KBM-7 (cell line): ENCODE measurements at regions not wholly inside any gene's neighbourhood (a gene's known extent, or its start where the extent isn't known, plus 50 kb on each side); places are given as distances from the start of the nearest gene placed in this dataset.
"Not testable (repeated sequence)": the region's sequence is repeated elsewhere in the genome, so short reads cannot be mapped to it uniquely, and the experiment has no call there.

Experiments
- DNase-seq: peaks from one replicate; pipeline ENCODE4 v3.0.0-alpha.2; 2015
- in situ Hi-C: fragments of 300-500 bp; cut with MboI; formaldehyde crosslinking; loops from 2 replicates; pipeline ENCODE4 v1.14.3; 2020; ENCODE audit warnings: low sequenced_read_pairs, low pct_unique_long_range_greater_than_20kb, mixed read lengths

DNA sequence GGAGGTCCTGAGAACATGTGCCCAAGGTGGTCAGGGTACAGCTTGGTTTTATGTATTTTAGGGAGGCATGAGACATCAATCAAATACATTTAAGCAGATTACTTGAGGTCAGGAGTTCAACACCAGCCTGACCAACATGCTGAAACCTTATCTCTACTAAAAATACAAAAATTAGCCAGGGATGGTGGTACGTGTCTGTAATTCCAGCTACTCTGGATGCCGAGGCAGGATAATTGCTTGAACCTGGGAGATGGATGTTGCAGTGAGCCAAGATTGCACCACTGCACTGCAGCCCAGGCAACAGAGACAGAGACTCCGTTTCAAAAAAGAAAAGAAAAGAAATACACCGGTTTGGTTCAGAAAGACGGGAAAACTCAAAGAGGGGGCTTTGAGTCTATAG is 165.9 kb upstream of the ADAMTS19 start:
- DNase-seq, in situ Hi-C loops: not testable (repeated sequence)

DNA sequence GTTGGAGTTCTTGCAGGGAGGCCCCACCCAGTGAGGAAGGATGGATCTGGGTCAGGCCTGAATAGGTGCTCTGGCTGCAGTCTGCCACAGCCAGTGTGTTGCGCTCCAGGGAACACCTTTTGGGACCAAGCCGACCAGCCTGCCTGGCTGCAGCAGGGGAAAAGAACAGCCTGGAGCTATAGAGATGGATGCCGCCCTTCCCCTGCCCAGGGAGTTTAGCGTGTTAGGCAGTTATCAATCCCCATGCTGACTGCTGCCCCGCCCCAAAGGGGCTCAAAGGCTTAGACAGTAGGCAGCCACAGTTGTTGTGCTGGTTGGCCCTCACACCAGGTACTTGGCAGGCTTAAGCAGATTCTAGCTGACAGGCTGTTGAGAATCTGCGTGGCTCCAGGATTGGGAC is 153.4 kb upstream of the ADAMTS19 start:
- DNase-seq = no peak
- in situ Hi-C loops = no loop called here

DNA sequence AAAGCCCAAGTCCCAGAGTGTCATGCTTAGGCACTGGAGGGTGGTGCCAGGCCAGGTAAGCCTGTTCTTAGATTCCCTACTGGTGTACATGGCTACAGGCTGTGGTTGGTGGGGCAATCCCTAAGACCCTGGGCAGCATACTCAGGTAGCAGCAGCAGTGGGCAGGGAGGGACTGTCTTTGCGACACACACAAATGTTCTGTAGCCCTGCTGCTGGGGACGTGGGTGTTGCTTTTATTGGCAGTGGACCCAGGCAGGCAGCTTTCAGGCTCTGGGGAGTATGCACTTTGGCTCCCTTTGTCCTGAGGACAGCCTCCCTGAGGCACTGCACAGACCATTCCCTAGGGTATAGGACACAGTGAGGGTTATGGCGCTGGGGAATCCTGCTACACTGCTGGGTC is 137.1 kb upstream of the ADAMTS19 start:
- no peak for DNase-seq
- in situ Hi-C loops = no loop called here

DNA sequence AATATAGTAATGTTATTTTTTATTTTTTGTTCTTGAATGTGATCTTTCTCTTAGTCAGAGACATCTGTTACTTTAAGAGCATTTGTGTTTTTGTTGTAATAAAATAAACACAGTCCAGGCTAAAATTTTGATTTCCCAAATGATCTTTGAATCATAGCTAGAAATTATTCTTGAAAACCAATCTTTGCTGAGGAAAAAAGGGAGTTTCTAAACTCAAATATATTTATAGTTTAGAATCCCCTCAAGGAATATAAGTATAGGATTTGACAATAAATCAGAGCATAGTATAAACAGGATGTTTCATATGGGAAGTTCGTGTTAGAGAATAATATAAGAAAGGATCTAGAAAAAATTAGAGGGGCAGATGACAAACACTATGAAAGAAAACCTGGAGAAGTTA is 118.8 kb upstream of the ADAMTS19 start:
- no peak for DNase-seq
- in situ Hi-C loops = no loop called here

DNA sequence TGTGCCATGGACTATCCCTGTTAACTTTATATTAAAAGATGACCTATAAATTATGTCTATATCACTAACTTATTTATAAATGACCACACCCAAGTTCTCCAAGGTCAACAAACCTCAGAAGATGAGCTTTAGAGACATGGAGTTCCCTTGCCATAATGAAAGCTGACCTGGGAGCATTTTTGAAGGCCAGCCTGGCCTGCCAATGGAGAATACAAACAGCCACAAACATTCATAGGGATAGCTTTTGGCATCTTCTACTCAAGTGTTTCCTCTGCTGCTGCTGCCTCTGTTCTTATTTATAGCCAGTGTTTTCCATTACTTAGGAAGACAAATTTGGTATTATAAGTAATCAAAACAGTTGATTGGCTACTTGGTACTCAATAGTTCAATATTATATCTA is 117.3 kb upstream of the ADAMTS19 start:
- in situ Hi-C loops = no loop called here
- DNase-seq = no peak

DNA sequence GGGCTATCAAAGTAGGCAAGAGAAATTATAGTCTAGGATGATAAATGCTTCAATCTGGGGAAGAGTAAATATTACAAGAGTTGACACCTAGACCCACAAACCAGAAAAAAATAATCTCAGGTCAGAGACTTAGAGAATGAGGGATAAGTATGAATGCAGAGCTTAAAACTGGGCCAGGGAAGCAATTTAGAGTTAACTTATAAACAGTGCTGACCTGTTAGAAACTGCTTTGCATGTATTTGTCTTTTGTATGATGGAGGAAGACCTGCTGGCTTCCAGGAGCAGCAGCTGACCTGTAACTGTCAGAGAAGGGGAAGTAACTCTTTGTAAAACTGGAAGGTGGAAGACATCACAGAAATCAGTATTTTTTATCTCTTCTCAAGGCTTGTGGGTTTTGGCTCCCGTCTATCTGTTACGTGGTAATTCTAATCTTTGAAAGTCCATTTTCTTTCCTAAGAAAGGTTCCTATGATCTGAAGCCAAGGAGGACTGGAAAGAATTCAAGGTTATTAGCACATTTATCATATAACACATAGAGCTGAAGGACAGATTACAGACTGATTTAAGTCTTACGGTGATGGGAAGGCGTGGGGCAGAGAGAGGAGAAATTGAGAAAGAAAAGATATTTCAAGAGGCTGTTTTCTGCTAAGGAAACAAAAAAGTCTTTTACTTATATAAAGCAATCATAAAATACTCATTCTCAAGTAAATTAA is 114.7 kb upstream of the ADAMTS19 start:
- in situ Hi-C loops = no loop called here
- DNase-seq = no peak

DNA sequence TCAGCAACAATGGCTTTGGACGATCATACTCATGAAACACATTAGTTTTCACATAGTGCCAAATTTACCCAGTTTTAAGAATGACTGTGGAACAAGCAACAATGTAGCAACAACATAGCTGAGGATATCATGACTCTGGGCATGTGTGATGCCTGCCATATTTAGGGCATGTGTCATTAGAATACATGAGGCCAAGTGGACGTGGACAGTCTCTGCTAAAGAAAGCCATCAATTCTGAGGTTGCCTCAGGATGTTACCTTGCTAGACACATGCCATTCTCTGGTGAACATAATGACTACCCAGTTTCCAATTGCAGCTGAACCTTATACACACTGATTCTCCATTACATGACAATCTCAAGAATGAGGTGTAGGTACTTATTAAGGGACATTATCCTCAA is 103.3 kb upstream of the ADAMTS19 start:
- in situ Hi-C loops = no loop called here
- DNase-seq = no peak

DNA sequence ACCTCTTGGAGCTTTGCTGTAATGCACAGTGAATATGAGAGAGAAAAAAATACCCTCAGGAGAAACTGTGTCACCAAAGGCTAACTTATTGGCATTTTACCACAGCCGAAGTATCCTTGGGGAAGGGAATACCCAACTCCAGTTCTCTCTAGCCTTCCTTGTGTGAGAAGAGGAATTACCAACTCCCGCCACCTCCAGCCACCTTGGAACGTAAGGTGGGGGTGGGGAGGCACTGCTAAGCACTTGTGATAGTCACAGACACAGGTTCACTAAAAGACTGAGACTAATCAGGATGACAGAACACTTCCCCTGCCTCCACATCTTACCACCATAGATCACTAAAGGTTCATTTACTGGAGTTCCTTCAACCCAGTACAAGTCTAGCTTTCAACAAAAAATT is 102.0 kb upstream of the ADAMTS19 start:
- no peak for DNase-seq
- in situ Hi-C loops = no loop called here

DNA sequence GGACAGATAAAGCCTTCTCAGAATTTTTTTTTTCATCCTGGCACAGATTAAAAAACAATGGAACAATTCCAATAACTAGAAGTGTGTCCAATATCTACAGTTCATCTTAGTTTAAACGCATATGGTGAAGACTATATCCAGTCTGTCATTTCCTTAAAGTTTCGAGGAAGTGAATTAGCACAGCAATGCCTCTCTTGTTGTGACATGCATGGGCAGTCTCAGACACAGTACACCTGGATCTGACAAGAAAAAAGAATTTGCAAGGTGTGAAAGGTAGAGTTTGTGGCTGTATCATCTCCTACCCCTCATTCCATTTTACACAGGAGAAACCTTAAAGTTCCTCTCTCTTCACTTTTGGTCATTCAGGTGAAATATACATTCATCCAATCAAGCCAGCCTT is 100.6 kb upstream of the ADAMTS19 start:
- DNase-seq = no peak
- in situ Hi-C loops = no loop called here

DNA sequence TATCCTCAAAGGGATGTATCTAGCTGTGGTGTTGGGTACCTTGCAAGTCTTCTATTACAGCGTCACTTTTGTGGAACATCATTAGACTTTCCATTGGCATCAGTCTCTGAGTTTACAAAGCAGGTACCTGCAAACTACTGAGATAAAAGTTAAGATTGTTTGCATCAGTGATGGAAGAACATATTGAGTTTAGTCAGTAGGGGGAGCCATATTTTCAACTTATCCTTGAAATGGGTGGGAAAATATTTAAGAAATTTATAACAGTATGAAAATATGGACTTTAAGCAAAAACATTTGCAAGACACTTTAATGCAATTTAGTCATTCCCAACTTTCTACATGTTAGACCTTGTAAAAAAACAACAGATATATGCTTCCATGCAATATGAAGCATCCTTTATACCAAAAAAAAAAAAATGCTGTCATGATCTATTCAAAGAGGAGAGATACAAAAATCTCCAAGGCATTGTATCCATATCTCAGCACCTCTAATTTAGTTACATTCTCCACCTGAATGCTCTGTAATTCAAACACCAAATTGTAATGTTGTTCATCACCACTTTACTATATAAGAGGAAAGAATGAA is 98.6 kb upstream of the ADAMTS19 start:
- in situ Hi-C loops = no loop called here
- DNase-seq = peak; percentile 2

DNA sequence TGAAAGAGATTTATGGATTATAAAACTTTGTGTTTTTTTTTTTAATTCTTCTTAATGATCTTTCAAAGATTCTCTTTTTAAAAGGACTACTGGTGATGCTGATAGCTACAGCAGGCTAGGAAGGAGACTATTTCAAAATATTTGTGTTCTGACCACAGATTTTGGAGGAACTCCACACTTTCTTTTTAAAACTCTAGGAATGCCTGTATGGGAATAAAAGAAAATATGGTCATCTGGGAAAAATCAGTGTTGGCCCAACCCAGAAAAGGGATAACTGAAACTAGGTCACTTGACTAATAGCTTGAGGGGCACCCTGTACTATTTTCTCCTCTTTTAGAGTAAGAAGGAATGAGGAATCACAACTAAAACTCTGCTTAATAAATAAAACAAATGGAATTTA is 97.6 kb upstream of the ADAMTS19 start:
- DNase-seq = no peak
- in situ Hi-C loops = no loop called here

DNA sequence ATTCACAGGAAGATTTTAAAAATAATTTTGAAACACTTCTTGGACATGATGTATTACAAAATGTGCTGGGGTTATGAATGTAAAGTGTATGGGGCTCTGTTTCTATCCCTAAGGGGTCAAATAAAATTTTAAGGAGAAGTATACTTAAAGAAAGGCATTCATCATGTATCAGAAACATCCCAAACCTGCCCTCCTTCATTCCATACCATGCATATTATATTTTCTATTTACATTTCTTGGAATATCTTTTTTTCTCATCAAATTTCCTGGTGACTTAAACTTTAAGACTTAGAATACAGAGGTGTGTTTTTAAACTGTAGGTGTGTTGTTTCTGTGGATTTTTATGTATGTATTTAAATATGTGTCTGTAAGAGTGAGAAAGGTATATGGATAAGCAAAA is 96.1 kb upstream of the ADAMTS19 start:
- in situ Hi-C loops = no loop called here

DNA sequence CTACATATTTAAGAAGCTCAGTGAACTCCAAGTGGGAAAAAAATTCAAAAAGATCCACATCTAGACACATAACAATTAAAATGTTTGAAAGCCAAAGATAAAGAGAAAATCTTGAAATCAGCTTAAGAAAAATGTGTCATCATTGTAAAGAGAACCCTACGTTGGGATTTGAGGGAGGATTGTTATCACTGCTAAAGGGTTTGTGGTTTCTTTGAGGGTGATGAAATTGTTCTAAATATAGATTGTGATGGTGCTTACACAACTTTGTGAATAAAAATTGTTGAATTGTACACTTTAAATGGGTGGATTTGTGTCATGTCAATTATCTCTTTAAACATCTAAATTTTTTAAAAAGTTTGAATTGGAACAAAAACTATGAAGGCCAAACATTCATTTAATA is 92.2 kb upstream of the ADAMTS19 start:
- in situ Hi-C loops = no loop called here
- peak; percentile 12 for DNase-seq

More for the DNA sequence above, 96.1 kb upstream of the ADAMTS19 start:
- DNase-seq = no peak

DNA sequence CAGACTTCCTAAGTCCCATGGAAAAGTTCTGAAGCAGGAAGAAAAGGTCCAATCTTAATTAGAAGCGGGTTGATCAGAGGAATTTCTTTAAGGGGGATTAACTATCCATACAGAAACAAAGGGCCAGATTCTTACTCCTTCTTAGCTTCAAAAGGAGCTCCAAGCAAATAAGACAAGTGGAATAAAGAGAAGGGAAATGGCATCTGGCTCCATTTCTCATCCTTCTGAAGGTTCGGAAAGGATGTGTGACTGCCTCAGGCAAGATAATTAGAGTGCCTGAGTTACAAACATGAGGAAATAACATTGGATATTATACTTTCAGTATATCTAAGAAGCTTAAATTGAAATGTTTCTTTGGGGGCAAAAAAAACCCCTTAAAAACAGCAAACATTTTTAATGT is 88.1 kb upstream of the ADAMTS19 start:
- DNase-seq = no peak
- in situ Hi-C loops = no loop called here

DNA sequence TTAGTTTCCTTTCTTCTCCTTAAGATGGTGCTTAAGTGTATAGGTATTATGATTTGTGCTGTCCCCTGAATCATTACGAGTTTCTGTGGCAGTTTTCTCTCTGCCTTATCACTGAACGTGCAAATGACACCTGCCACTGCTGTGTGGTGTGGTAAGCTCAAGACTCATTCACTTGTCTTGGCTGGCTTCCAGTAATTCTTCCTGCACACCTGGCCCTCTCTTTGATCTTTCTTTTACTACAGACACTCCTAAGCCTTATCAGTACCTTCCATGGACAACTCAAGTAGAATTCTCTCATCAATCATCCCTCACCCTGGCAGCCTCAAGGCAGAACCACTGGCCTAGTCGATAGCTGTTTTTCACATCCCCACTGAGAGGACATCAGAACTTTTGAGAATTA is 82.6 kb upstream of the ADAMTS19 start:
- in situ Hi-C loops = no loop called here
- no peak for DNase-seq

DNA sequence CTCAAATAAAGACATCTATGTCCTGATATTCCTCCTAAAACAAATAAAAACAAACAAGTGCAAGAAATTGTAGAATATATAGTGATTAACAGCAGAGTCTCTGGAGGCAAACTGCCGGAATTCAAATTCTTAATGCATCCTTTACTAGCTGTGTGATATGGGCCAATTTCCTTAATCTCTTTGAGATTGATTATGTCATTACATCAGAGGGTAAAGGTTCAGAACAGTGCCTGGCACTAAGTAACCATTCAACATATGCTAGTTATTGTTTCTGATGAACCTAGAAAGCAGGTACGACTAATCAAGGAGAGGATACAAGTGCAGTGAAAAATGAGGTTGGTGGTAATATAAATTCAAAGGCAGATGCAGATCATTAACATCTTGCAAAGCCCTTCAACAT is 81.1 kb upstream of the ADAMTS19 start:
- no peak for DNase-seq
- in situ Hi-C loops = no loop called here

DNA sequence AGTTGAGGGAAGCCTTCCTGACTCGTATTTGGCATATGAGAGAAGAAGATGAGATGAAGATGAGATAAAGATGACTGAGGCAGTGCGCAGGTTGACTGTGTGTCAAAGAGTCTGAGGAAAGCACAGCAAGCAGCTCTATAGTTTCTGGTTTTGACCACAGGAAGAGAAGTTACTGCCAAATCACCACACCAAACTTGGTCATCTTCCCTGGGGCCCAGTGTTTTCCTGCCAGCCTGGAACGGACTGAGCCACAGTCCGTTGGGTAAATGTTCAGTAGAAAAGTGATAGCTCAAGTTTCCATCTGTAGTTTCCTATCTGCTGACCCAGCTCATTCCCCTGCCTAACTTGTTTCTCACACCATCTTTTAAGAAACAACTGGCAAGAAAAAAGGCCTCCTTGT is 80.7 kb upstream of the ADAMTS19 start:
- no peak for DNase-seq
- in situ Hi-C loops = no loop called here

DNA sequence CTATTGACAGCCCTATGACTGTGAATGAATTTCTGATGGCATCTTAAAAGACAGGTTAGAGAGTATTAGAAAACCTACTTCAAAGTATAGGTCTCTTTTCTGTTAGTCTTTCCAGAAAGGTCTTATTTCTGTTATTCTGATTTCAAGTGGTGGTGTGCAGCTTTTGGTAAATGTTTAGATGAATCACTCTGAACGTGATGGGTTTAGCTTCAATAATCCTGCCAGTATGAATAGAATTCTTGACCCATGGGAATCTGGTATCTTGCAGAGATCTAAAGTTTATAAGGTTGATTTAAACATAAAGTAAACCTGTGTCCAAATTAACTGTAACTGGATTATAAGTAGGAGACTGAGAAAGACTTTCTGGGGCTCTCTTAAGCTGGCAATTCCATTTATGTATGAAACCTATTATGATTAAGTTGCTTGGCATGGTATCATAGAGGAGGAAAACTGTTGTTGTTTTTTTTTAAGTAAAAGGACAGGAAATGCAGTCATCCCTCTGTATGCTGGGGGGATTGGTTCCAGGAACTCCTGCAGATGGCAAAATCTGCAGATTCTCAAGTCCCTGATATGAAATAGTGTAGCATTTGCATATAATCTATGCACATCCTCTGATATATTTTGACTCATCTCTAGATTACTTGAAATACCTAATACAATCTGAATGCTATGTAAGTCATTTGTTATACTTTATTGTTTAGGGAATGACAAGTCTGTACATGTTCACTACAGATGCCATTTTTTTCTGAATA is 77.0 kb upstream of the ADAMTS19 start:
- no peak for DNase-seq
- in situ Hi-C loops = no loop called here

DNA sequence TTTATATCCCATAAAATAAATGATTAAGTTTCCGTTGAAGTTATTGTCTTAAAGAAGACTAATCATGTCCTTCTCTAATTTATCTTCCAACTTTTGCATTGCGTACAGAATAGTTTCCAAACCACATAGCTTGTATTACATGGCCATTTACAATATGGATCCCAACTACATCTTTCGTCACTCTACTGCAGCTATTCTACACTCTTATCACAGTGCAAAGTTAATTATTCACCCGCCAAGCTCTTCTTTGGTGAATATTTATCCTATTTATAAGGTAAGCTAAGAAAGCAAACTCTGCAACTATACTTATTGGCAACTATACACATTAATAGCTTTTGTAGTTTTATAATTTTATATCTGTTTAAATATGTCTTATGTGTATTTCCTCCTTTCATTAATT is 75.9 kb upstream of the ADAMTS19 start:
- in situ Hi-C loops = no loop called here
- DNase-seq = no peak

DNA sequence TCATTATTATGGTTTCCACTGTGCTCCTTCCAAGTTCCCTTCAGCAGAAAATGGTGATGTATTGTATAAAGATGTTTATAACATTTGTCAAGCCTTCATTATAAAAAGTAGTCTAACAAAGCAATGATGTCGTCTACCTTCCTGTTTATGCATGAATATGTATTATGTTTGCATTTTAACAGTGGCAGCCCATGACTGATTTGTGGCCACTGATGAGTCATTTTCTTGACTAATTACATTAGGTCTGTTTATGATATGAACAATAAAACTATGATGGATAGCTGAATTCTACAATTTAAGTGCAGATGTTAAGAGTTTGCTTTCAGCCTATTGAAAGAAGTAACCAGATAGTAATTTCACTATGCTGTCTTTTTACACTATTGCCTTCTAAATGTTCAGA is 75.4 kb upstream of the ADAMTS19 start:
- in situ Hi-C loops = no loop called here
- no peak for DNase-seq

DNA sequence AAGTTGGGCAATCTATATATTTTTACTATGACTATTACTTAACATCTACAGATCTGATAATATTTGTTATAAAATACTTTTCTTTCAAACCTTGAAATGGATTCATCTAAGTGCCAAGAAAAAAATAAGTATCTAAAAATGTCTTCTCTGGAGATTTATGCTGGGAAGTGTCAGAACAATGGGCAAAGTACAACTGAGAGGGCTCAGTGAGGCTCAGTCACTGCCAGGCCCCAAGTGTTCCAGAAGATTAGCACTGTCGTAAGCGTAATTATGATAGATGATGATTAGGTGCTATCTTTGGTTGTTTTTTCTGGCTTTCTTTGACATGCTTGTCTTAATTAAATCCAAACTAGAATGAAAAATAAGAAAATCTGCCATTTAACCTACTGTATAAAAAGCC is 72.2 kb upstream of the ADAMTS19 start:
- DNase-seq = no peak
- in situ Hi-C loops = no loop called here
